HG03103 (cell line): ENCODE measurements at regions not wholly inside any gene's neighbourhood (a gene's known extent, or its start where the extent isn't known, plus 50 kb on each side); places are given as distances from the start of the nearest gene placed in this dataset.
"Not testable (repeated sequence)": the region's sequence is repeated elsewhere in the genome, so short reads cannot be mapped to it uniquely, and the experiment has no call there.

ENCODE experiments used
- ATAC-seq: cut with Tn5 transposase; IDR thresholded peaks from one replicate; pipeline ENCODE4 v1.9.1; 2021; ENCODE audit warnings: low read depth; ENCODE audit not compliant: unreplicated experiment

DNA sequence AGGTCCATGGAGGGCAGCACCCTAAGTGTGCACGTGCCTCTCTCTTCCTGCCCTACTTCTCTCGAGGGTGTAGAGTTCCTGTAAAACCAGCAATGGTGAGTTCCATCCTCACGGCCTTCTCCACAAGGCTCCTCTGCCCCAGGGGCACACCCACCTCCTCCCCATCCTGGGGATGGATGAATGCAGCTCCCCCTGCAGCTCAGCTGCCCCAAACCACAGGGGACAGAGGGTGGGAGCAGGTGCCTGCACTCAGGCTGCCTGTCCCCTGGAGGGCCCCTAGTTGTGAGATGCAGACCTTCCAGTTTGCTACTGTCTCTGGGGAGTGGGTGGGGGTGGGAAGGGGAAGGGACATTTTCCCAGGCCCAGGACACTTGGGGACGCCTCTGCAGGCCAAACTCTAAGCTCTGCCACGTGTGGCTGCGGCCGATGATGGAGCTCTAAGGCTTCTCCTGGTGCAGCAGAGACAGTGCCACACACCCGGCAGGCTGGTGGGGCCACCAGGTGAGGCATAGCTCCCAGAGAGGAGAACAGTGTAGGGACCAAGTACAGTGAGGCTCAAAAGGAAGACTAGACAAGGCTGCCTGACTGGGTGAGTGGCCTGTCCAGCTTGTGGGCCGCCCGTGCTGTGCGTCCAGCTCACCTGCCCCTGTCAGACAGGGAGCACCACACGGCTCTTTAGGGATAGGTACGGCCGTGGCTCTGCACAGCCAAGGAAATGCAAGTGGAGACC lies 540.9 kb downstream of the TBC1D22A start:
- no peak for ATAC-seq

DNA sequence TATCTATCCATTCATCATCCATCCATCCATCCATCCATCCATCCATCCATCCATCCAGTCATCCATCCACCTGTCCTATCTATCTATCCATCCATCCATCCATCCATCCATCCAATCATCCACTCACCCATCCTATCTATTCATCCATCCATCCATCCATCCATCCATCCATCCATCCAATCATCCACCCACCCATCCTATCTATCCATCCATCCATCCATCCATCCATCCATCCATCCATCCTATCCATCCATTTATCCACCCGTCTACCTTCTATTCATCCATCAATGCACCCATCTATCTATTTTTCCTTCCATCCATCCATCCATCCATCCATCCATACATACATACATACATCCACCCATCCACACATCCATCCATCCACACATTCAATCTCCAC lies 540.1 kb downstream of the TBC1D22A start:
- not testable (repeated sequence) for ATAC-seq

DNA sequence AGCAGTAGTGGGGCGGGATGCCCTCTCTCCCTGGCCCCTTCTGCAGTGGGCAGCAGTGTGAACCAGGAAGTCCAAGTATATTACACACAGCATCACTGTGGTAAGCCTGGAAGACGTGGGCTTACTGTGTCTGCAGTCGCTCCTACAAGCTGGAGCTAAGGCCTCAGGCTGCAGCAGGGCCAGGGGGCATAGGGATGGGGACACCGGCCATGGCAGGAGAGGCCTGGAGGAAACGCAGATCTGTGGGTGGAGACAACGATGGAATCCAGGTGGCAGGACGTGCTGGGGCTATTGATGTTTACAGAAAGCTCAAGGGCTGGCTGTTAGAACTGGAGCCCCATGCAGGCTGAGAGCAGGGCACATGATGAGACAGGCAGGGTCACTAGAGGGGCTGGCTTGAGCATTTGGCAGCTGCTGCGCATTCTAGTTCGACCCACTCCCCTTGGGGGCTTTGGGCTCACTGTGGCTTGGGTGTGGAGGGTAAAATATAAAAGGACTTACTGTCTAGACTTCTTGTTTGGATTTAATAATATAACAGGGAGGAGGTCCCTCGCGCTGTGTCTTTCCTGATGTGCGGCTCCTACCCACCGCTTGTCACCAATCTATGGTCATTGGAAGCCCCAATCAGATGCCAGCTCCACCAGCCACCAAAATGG lies 539.5 kb downstream of the TBC1D22A start:
- no peak for ATAC-seq

DNA sequence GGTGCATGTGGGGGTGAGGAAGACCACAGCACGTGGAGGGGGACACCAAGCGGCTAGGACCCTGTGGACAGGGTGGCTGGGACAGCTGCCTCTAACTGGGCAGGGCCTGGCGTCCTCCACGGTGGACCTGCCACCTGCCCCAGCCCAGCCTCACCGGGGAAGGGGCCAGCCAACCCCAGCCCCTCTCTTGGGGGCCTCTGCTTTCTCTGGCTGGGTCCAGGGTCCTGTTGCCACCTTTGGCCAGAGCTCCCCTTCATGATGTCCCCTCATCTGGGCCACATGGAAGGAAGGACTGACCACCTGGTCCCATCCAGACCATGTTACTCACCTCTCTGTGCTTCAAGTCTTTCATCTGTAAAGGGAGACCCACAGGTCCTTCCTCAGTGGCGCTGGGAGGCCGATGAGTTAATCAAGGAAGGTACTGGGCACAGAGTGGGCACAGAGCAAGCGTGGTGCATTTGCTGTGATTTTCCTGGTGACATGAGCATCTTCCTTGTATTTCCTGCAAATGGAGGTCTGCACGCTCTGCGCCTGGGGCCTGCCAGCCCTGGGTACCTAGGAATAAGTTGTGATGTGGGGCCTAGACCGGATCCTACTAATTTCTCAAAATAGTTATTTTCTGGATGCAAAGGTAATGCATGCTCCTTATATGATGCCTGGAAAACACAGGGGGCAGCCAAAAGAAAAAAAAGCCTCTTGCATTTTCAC lies 538.4 kb downstream of the TBC1D22A start:
- no peak for ATAC-seq

DNA sequence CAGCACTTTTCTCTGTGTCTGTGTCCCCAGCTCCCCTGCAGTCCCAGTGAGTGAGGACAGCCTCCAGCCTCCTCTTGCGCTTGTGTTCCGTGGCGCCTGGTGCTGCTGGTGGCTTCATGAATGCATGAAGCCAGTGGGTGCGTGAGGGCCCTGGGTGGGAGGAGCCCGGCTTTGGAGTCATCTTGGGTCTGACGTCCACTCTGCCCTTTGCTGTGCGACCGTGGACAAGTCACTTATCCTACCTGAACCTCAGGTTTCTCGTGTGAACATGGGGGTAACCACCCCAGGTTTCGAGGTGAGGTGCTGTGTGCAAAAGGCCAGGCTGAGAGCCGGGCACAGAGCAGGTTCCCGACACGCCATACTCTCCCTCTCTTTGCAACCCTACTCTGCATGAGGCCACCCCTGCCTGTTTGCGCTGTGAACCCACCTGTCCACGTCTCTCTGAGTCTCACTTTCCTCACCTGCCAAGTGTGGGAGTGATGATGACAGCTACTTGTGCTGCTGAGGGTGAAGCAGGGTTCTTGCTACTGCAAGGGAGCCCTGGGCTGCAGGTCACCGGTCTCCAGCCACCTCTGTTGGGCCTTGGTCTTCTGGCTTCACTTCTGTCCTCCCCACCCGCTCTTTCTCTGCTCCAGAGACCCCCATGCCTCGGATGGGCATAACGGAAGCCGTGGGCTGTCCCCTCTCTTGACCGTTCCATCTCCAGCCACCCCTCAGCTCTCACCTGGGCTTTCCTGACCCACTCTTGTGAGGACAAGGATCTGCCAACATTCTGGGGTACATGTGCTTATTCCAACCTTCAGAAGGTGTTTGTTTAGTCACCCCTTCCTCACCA lies 537.6 kb downstream of the TBC1D22A start:
- no peak for ATAC-seq

DNA sequence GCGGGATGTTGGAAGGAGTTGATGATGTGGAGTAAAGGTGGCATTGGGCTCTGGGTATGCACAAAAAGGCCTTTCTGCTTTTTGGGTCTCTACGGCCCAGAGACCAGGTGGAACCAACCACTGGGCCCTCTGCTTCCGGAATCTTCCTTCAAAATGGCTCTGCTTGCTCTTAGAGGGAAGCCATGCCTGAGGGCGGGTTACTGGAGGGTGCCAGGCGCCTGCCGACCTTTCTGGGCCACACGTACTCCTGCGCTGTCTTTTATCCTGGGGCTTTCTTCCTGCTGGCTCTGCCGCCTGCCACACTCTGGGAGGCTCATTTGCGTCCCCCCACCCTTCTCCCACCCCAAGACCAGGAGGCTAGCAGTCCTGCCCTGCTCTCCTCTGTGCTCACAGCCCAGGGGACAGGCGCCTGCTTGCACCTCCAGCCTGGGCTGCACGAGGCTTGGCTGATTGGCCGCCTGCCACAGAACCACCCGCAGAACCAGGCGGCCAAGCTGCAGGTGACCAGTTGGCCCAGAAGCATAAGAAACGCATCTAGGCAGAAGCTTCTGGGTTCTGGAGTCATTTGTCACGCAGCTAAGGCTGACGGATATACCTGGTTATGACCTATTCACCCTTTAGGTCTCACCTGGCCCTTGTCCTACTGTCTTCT lies 536.9 kb downstream of the TBC1D22A start:
- no peak for ATAC-seq

DNA sequence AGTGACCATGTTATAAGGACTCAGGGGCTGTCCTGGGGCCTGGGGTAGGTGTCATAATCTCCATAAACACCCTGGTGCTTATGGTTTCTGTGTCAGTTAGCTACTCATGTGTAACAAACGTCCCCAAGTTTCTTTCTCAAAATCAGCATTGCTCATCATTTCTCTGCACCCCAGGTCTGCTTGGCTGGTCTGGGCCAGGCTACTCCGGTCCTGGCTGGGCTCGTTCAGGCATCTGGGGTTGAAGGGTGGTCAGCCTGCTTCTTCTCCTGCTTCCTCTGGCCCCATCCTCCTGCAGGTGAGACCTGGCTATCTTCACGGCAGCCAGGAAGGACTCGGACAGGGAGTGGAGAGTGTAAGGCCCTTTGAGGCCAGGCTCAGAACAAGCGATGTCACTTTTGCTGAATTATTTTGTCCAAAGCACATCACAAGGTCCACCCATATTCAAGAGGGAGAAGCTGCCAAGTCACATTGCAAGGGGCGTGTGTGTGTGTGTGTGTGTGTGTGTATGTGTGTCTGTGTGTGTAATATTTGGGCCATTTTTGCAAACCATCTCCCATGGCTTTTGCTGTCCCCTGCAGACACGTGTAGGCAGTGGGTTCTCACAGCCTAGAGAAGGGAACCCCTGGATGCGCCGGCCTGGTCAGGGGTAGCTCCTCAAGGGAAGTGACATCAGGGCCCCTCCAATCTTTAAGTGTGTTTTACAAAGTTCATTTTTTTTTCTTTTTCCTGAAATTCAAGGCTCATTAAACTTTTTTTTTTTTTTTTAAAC lies 535.8 kb downstream of the TBC1D22A start:
- ATAC-seq, result no peak

DNA sequence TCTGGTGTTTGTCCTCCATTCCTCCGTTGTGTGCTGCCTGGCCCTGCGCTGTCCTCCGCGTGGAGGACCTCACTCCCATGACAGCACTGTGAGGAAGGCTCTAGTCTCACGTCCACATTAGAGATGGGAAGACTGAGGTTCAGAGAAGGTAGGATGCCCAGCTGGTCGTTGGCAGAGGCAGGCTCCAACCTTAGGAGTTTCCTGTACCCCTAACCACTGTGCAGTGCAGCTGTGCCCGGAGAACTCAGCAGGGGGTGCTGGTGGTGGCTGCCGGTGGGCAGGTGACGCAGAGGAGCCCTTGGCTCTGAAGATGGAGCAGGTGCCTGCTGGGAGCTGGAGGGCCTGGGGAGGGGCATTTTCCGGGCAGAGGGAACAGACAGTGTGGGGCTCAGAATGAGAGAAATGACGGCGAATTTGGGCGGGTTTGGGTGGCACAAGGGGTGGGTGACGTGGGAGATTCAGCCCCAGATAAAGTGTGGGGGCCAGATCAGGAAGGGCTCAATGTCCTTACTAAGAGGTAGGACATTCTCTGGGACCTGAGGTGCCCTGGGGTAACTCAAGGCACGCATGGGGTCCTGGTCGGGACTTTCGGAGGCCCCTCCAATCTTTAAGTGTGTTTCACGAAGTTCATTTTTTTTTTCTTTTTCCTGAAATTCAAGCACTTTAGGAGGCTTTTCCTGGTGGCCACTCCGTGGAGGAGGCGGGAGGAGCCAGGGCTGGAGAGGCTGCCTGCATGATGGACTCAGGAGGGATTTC lies 535.0 kb downstream of the TBC1D22A start:
- ATAC-seq, result no peak

DNA sequence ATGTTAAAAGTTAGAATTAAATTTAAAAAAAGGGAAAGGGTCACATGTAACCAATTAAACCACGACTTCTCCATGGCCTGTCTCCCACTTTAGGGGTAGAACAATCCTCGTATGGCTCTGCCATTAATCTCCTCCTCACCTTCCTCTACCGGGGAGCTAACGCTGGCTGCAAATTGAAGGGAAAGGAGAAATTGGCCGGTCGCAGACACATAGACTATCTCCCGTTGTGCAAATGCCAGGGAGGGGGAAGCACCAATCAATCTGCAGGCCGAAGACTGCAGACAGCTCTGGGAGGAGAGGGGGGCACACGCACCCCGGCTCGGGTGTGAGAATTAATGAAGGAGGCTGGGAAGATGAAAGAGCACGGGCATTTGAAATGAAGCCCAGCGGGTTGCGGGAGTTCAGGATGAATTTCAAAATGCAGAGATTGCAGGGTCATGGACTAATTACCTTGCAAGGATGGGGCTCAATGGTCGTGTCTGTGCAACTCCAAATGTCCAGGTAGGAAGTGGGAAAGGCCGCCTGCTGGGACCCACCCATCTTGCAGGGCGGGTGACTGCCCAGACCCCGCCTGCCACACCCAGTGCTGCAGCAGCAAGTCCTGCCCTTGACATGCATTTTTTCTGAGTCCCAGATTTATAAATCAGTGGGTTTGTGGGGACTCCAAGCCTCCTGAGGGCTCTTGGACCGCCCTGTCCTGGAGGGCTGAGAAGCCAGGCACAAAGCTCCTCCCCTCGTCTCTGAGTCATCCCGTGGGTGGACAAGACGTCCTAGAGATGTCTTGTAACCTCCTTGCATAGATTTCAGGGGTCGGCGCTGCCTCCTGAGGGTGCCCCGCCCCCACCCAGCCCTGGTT lies 534.2 kb downstream of the TBC1D22A start:
- ATAC-seq, result no peak

DNA sequence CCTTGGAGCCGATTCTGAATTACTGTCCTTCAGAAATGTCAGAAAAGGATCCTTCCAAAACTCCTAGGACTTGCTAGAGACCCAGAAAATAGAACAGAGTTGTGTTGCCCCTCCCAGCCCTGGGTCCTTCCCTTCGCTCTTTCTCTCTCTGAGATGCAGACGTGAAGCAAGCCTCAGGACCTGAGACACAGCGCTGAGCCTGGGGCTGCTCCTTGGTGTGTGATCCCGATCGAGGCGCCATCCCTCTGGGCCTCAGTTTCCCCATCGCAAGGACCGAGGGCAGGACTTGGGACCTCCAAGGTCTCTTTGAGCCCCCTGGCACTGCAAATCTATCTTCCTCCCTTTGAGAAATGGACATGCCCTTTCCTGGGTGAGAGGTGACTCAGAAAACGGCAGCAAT lies 533.5 kb downstream of the TBC1D22A start:
- no peak for ATAC-seq

DNA sequence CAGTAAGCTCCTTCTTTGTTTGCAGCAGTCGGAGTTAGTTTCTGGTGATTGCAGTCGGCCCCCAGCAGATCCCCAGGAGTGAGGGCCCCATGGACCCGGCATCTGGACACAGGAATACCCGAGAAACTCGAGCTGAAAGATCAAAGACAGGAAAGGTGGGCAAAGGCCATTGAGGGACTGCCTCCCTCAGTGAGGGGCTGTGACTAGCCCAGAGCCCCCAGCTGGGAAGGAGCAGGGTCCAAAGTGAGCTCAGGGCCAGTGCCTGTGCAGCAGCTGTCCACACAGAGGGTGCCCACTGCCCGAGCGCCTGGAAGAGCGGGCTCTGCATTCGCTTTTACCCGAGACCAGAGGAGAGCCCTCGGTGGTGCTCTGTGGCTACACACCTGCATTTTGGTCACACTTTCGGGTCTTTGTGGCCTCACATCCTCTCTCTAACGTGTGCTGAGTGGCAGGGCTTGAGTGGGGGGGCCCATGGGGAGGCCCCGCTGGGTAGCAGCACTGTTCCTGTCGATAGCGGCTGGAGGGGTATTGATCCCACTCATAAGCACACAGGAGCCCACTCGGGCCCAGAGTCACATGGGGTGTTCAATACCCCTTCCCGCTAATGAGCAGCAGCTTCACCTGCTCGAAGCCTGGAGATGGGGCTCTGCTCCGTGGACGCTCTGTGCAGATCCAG lies 532.9 kb downstream of the TBC1D22A start:
- no peak for ATAC-seq

DNA sequence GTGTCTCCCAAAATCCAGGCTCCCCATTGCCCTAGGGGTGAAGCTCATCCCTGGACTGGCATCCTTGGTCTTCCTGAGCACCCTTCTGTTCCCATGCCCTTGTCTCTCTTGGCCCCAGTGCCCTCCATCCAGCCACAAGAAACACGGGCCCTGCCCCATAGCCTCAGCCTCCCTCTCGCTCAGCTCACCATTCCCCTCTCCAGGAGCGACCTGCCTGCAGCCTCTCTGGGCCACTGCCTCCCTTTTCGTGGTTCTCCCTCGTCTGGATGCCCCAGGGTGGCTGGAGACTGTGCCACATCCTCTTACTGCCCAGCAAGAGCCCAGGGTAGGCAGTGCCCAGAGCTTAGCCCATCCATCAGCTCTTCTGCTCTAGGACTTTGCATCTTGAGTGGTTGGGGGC lies 532.1 kb downstream of the TBC1D22A start:
- ATAC-seq, result no peak

DNA sequence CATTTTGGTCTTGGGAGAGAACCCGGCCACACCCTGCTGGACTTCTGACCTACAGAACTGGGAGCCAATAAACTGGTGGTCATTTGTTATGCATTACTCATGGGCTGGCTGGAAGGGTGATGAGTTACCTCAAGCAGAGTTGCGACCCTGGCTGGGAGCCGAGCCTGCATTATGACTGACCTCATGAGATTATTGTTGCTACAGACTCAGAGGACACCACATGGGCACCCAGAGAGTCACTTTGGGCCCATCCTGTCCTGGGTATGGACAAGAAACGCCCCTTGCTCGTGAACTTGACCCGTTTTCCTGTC lies 531.7 kb downstream of the TBC1D22A start:
- ATAC-seq, result no peak

DNA sequence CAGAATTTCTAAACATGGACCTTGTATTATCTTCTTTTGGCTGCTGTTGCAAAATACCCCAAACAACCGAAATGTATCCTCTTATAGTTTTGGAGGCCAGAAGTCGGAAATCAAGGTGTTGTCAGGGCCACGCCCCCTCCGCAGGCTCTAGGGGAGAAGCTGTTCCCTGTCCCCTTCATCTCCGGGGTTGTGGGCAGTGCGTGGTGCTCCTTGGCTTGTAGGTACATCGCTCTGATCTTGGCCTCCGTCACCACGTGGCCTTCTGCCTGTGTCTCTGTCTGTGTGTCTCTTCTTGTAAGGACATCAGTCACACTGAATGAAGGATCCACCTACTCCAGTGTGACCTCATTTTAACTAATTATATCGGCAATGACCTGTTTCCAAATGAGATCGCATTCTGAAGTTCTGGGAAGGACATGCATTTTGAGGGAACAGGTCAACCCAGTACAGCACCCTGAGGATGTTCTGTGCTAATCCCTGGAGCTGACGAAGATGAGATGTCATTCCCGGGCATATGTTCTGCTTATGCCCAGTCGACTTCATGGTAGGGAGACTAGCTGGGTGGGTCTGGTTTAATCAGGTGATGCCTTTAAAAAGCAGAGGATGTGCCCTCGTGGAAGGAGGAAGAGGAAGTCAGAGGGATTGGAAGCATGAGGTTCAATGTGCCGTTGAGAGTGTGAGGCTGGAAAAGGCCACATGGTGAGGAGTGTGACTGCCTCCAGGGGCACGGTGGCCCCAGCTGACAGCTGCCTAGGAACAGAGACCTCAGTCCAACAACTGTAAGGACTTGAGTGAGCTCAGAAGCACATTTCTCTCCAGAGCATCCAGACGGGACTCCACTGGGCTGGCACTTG lies 531.1 kb downstream of the TBC1D22A start:
- ATAC-seq, result no peak

DNA sequence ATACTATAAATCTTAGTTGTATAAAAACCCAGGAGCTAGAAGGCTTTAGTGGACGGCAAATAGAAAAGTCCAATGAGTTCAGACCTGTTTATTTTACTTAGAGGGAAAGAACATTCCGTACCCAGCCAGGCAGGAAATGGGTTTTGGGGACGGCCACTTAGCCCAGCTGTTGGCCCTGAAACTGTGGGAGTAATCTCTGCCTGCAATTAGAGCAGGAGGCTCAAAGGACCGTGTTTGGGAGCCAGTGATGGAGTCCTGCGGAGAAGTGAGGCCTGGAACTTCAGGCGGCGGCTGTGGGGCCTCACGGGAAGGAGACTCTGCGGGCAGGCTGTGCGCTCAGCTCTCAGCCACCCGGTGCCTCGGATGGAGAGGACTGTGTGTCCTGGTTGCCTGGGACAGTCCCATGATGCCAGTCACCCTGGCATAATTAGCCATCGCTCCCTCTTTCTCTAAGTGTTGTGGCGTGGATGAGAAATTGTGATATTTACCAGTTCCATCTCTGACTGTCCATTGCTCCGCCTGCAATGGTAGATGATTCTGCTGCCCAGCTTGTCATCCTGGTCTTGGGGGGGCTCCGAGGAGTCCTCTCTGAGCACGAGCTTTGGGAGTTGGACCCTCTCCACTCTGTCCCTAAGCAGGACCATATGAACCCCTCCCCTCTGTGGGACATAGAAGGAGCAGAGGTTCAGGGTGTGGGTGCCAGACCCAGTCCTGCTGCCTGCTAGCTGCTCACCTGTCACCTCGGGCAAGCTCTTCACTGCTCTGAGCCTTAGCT lies 530.3 kb downstream of the TBC1D22A start:
- no peak for ATAC-seq
